Fibroblast of mammary gland (primary cell): ENCODE measurements at regions not wholly inside any gene's neighbourhood (a gene's known extent, or its start where the extent isn't known, plus 50 kb on each side); places are given as distances from the start of the nearest gene placed in this dataset.

Experiments
- DNase-seq: peaks from one replicate; pipeline ENCODE4 v3.0.0-alpha.2; 2010; ENCODE audit warnings: low read depth
- H3K4me3 ChIP-seq: 2 replicates; pipeline ENCODE4 v1.5.1; 2011; ENCODE audit warnings: low read depth, mild to moderate bottlenecking, low read length, moderate library complexity; ENCODE audit not compliant: control insufficient read depth
- CTCF ChIP-seq: conservative IDR thresholded peaks from 2 replicates; pipeline ENCODE4 v1.5.1; 2011; ENCODE audit warnings: low read depth, low read length, inconsistent platforms; ENCODE audit not compliant: control insufficient read depth, insufficient read depth

GRCh38 chr5:120872297-120872696 is 408.2 kb downstream of the PRR16 start:
- TF ChIP-seq CTCF, result no peak
- DNase-seq, result peak; percentile 65
- no peak overlapping the region for H3K4me3 ChIP-seq

- H3K4me3 ChIP-seq, result no peak overlapping the region
- DNase-seq, result peak; percentile 30
- TF ChIP-seq CTCF, result no peak
Observed at GRCh38 chr5:120873083-120873482, 409.0 kb downstream of the PRR16 start.

GRCh38 chr5:120874081-120874862 is 410.2 kb downstream of the PRR16 start:
- H3K4me3 ChIP-seq, result no peak overlapping the region
- TF ChIP-seq CTCF, result no peak
- DNase-seq, result no peak

- DNase-seq, result no peak
- no peak for TF ChIP-seq CTCF
- H3K4me3 ChIP-seq, result no peak overlapping the region
Observed at GRCh38 chr5:120882038-120882775, 418.1 kb downstream of the PRR16 start.

GRCh38 chr5:120886351-120886860 is 422.3 kb downstream of the PRR16 start:
- no peak for TF ChIP-seq CTCF
- no peak for DNase-seq
- no peak overlapping the region for H3K4me3 ChIP-seq

- no peak for DNase-seq
- H3K4me3 ChIP-seq, result no peak overlapping the region
- TF ChIP-seq CTCF, result no peak
Observed at GRCh38 chr5:120895660-120896059, 431.6 kb downstream of the PRR16 start.
